ENCODE measurements at regions not wholly inside any gene's neighbourhood (a gene's known extent, or its start where the extent isn't known, plus 50 kb on each side); places are given as distances from the start of the nearest gene placed in this dataset.

DNA sequence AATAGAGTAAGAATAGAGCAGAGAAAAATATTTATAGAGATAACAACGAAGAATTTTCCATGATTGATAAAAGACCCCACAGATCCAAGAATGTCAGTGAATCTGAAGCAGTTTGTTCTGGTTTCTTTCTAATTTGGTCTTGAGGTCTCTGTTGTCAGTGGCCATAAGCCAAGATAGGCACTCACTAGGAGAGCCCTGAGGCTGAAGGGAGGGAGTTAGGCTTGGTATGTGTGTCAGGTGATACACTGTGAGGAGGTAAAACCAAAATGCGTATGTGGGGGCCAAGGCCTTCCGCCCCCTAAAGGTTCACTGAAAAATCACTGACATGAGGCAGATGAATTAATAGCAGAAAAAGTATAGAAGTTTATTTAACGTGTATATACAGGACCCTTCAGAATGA, 382.3 kb upstream of the HTR2C start:
- Histone ChIP-seq H3K27ac (ENCODE audit: low read depth) (no peak overlapping the region), H3F3A (replicated peaks; ENCODE audit: low read depth) (no peaks in the 10 kb centered on the region), H3K9me2 (ENCODE audit: insufficient read depth) (no peaks in the 10 kb centered on the region), H3K36me3 (ENCODE audit: insufficient read depth) (no peaks in the 10 kb centered on the region), H4K20me1 (replicated peaks; ENCODE audit: insufficient read depth) (no peaks in the 10 kb centered on the region), H3K27me3 (ENCODE audit: insufficient read depth) (no peaks in the 10 kb centered on the region), H3K79me2 (replicated peaks; ENCODE audit: insufficient read depth) (no peaks in the 10 kb centered on the region), H3K4me3 (no peak overlapping the region), H3K4me2 (no peak overlapping the region), H3K4me1 (ENCODE audit: insufficient read depth) (no peaks in the 10 kb centered on the region), H2AFZ (no peak overlapping the region)
- DNase-seq (ENCODE audit: low spot score), result peak; percentile 35
- Mint-ChIP-seq H3K4me3 (no peak overlapping the region), H3K27ac (no peak overlapping the region), H3K9me3 (peaks cover 4% of the 10 kb centered on the region; the same call in 2 of the 3 replicates), H3K4me1 (no peaks in the 10 kb centered on the region), H3K27me3 (ENCODE audit: insufficient read depth, low read depth, poor library complexity) (no peaks in the 10 kb centered on the region), H3K36me3 (ENCODE audit: low read depth) (peaks cover 5% of the 10 kb centered on the region; the same call in 2 of the 3 replicates)
- TF ChIP-seq ZNF114 (CRISPR knock-in tag; IDR thresholded peaks at IDR 0.05), result no peak
- TF ChIP-seq, protein P1, sequence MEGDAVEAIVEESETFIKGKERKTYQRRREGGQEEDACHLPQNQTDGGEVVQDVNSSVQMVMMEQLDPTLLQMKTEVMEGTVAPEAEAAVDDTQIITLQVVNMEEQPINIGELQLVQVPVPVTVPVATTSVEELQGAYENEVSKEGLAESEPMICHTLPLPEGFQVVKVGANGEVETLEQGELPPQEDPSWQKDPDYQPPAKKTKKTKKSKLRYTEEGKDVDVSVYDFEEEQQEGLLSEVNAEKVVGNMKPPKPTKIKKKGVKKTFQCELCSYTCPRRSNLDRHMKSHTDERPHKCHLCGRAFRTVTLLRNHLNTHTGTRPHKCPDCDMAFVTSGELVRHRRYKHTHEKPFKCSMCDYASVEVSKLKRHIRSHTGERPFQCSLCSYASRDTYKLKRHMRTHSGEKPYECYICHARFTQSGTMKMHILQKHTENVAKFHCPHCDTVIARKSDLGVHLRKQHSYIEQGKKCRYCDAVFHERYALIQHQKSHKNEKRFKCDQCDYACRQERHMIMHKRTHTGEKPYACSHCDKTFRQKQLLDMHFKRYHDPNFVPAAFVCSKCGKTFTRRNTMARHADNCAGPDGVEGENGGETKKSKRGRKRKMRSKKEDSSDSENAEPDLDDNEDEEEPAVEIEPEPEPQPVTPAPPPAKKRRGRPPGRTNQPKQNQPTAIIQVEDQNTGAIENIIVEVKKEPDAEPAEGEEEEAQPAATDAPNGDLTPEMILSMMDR (conservative IDR thresholded peaks at IDR 0.05; ENCODE audit: low read depth in 2 of 2), result peak; percentile 12 to 20; a peak in 1 of 4 replicates
- peak; percentile 62 for ATAC-seq

DNA sequence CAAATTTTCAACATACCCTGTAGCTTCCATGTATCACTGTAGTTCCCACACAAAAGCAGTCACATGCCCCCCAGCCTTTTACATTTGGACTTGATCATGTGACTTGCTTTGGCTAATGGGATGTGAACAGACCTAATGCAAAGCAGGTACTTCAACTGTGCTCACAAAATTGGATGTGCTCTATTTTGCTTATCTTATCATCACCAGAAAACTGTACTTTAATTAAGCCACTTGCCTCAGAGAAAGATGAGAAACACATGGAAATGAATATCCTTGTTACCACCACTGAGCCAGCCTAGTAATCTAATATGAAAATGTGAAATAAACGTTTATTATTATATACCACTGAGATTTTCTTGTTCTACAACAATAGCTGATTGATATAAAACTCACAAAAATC, 402.7 kb upstream of the HTR2C start:
- peaks cover 4% of the 10 kb centered on the region; the same call in 1 of the 3 replicates for H3K9me3 Mint-ChIP-seq
- Histone ChIP-seq H3K27ac (ENCODE audit: low read depth) (no peak overlapping the region), H3K27me3 (ENCODE audit: insufficient read depth) (no peaks in the 10 kb centered on the region), H3K4me1 (ENCODE audit: insufficient read depth) (peaks cover 5% of the 10 kb centered on the region; the same call in 1 of the 2 replicates), H3K4me2 (no peak overlapping the region), H4K20me1 (replicated peaks; ENCODE audit: insufficient read depth) (no peaks in the 10 kb centered on the region), H3K79me2 (replicated peaks; ENCODE audit: insufficient read depth) (no peaks in the 10 kb centered on the region), H3K4me3 (no peak overlapping the region), H2AFZ (no peak overlapping the region), H3K9me2 (ENCODE audit: insufficient read depth) (no peaks in the 10 kb centered on the region), H3K36me3 (ENCODE audit: insufficient read depth) (no peaks in the 10 kb centered on the region), H3F3A (replicated peaks; ENCODE audit: low read depth) (no peaks in the 10 kb centered on the region)
- H3K36me3 Mint-ChIP-seq (ENCODE audit: low read depth), result peaks cover 9% of the 10 kb centered on the region; the same call in 2 of the 3 replicates
- ATAC-seq (no peak), DNase-seq (ENCODE audit: low spot score) (no peak)
- H3K27me3 Mint-ChIP-seq (ENCODE audit: insufficient read depth, low read depth, poor library complexity), result peaks cover 1% of the 10 kb centered on the region
- no peak overlapping the region for H3K27ac Mint-ChIP-seq
- peaks cover 20% of the 10 kb centered on the region; the same call in 2 of the 3 replicates for H3K4me1 Mint-ChIP-seq
- no peak overlapping the region for H3K4me3 Mint-ChIP-seq
- TF ChIP-seq STAT1 (IDR thresholded peaks at IDR 0.05; ENCODE audit: unreplicated experiment), result no peak
- TF ChIP-seq, protein P2, sequence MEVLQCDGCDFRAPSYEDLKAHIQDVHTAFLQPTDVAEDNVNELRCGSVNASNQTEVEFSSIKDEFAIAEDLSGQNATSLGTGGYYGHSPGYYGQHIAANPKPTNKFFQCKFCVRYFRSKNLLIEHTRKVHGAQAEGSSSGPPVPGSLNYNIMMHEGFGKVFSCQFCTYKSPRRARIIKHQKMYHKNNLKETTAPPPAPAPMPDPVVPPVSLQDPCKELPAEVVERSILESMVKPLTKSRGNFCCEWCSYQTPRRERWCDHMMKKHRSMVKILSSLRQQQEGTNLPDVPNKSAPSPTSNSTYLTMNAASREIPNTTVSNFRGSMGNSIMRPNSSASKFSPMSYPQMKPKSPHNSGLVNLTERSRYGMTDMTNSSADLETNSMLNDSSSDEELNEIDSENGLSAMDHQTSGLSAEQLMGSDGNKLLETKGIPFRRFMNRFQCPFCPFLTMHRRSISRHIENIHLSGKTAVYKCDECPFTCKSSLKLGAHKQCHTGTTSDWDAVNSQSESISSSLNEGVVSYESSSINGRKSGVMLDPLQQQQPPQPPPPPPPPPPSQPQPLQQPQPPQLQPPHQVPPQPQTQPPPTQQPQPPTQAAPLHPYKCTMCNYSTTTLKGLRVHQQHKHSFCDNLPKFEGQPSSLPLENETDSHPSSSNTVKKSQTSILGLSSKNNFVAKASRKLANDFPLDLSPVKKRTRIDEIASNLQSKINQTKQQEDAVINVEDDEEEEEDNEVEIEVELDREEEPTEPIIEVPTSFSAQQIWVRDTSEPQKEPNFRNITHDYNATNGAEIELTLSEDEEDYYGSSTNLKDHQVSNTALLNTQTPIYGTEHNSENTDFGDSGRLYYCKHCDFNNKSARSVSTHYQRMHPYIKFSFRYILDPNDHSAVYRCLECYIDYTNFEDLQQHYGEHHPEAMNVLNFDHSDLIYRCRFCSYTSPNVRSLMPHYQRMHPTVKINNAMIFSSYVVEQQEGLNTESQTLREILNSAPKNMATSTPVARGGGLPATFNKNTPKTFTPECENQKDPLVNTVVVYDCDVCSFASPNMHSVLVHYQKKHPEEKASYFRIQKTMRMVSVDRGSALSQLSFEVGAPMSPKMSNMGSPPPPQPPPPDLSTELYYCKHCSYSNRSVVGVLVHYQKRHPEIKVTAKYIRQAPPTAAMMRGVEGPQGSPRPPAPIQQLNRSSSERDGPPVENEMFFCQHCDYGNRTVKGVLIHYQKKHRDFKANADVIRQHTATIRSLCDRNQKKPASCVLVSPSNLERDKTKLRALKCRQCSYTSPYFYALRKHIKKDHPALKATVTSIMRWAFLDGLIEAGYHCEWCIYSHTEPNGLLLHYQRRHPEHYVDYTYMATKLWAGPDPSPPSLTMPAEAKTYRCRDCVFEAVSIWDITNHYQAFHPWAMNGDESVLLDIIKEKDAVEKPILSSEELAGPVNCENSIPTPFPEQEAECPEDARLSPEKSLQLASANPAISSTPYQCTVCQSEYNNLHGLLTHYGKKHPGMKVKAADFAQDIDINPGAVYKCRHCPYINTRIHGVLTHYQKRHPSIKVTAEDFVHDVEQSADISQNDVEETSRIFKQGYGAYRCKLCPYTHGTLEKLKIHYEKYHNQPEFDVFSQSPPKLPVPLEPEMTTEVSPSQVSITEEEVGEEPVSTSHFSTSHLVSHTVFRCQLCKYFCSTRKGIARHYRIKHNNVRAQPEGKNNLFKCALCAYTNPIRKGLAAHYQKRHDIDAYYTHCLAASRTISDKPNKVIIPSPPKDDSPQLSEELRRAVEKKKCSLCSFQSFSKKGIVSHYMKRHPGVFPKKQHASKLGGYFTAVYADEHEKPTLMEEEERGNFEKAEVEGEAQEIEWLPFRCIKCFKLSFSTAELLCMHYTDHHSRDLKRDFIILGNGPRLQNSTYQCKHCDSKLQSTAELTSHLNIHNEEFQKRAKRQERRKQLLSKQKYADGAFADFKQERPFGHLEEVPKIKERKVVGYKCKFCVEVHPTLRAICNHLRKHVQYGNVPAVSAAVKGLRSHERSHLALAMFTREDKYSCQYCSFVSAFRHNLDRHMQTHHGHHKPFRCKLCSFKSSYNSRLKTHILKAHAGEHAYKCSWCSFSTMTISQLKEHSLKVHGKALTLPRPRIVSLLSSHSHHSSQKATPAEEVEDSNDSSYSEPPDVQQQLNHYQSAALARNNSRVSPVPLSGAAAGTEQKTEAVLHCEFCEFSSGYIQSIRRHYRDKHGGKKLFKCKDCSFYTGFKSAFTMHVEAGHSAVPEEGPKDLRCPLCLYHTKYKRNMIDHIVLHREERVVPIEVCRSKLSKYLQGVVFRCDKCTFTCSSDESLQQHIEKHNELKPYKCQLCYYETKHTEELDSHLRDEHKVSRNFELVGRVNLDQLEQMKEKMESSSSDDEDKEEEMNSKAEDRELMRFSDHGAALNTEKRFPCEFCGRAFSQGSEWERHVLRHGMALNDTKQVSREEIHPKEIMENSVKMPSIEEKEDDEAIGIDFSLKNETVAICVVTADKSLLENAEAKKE (CRISPR knock-in tag; IDR thresholded peaks at IDR 0.05), result no peak
- no peak for TF ChIP-seq ZNF331 (CRISPR knock-in tag; IDR thresholded peaks at IDR 0.05; ENCODE audit: low read depth)
- TF ChIP-seq POLR2AphosphoS5 (IDR thresholded peaks at IDR 0.05; ENCODE audit: low read depth), result no peak
- TF ChIP-seq, protein P3, sequence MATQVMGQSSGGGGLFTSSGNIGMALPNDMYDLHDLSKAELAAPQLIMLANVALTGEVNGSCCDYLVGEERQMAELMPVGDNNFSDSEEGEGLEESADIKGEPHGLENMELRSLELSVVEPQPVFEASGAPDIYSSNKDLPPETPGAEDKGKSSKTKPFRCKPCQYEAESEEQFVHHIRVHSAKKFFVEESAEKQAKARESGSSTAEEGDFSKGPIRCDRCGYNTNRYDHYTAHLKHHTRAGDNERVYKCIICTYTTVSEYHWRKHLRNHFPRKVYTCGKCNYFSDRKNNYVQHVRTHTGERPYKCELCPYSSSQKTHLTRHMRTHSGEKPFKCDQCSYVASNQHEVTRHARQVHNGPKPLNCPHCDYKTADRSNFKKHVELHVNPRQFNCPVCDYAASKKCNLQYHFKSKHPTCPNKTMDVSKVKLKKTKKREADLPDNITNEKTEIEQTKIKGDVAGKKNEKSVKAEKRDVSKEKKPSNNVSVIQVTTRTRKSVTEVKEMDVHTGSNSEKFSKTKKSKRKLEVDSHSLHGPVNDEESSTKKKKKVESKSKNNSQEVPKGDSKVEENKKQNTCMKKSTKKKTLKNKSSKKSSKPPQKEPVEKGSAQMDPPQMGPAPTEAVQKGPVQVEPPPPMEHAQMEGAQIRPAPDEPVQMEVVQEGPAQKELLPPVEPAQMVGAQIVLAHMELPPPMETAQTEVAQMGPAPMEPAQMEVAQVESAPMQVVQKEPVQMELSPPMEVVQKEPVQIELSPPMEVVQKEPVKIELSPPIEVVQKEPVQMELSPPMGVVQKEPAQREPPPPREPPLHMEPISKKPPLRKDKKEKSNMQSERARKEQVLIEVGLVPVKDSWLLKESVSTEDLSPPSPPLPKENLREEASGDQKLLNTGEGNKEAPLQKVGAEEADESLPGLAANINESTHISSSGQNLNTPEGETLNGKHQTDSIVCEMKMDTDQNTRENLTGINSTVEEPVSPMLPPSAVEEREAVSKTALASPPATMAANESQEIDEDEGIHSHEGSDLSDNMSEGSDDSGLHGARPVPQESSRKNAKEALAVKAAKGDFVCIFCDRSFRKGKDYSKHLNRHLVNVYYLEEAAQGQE (IDR thresholded peaks at IDR 0.05; ENCODE audit: unreplicated experiment), result no peak
- no peak for TF ChIP-seq NANOG (IDR thresholded peaks at IDR 0.05; ENCODE audit: borderline replicate concordance)
- TF ChIP-seq JUNB (IDR thresholded peaks at IDR 0.05; ENCODE audit: unreplicated experiment), result no peak

Measured in GM23338 (cell line).